ENCODE measurements at regions not wholly inside any gene's neighbourhood (a gene's known extent, or its start where the extent isn't known, plus 50 kb on each side); places are given as distances from the start of the nearest gene placed in this dataset.

GRCh38 chr21:41653954-41654491 is 112.8 kb downstream of the RIPK4 start:
- Histone ChIP-seq H3K9ac (ENCODE audit: low read depth in 1 of 2, low read length in 2 of 2) (no peak overlapping the region), H3K27me3 (ENCODE audit: control insufficient read depth in 1 of 2, insufficient read depth in 2 of 2, low read length in 2 of 2) (no peaks in the 10 kb centered on the region), H3K36me3 (ENCODE audit: control insufficient read depth in 1 of 2, insufficient read depth in 2 of 2, low read length in 2 of 2) (no peaks in the 10 kb centered on the region), H3K4me3 (ENCODE audit: low read depth in 1 of 2, low read length in 2 of 2) (no peak overlapping the region), H3K4me1 (ENCODE audit: control insufficient read depth in 1 of 2, insufficient read depth in 2 of 2, low read length in 2 of 2) (no peaks in the 10 kb centered on the region), H3K9me3 (ENCODE audit: control insufficient read depth in 1 of 2, low read length in 2 of 2) (no peaks in the 10 kb centered on the region), H3K27ac (ENCODE audit: low read depth, low read length) (no peak overlapping the region)

GRCh38 chr21:41653243-41653953 is 113.5 kb downstream of the RIPK4 start:
- Histone ChIP-seq H3K27ac (ENCODE audit: low read depth, low read length) (no peak overlapping the region), H3K9ac (ENCODE audit: low read depth in 1 of 2, low read length in 2 of 2) (no peak overlapping the region), H3K9me3 (ENCODE audit: control insufficient read depth in 1 of 2, low read length in 2 of 2) (no peaks in the 10 kb centered on the region), H3K4me3 (ENCODE audit: low read depth in 1 of 2, low read length in 2 of 2) (no peak overlapping the region), H3K36me3 (ENCODE audit: control insufficient read depth in 1 of 2, insufficient read depth in 2 of 2, low read length in 2 of 2) (no peaks in the 10 kb centered on the region), H3K4me1 (ENCODE audit: control insufficient read depth in 1 of 2, insufficient read depth in 2 of 2, low read length in 2 of 2) (no peaks in the 10 kb centered on the region), H3K27me3 (ENCODE audit: control insufficient read depth in 1 of 2, insufficient read depth in 2 of 2, low read length in 2 of 2) (no peaks in the 10 kb centered on the region)

GRCh38 chr21:41651830-41652229 is 115.0 kb downstream of the RIPK4 start:
- no peak overlapping the region for H3K27ac ChIP-seq (ENCODE audit: low read depth, low read length)
- no peak overlapping the region for H3K4me3 ChIP-seq (ENCODE audit: low read depth in 1 of 2, low read length in 2 of 2)
- H3K27me3 ChIP-seq (ENCODE audit: control insufficient read depth in 1 of 2, insufficient read depth in 2 of 2, low read length in 2 of 2) = no peaks in the 10 kb centered on the region
- H3K4me1 ChIP-seq (ENCODE audit: control insufficient read depth in 1 of 2, insufficient read depth in 2 of 2, low read length in 2 of 2) = no peaks in the 10 kb centered on the region
- H3K36me3 ChIP-seq (ENCODE audit: control insufficient read depth in 1 of 2, insufficient read depth in 2 of 2, low read length in 2 of 2) = no peaks in the 10 kb centered on the region
- H3K9ac ChIP-seq (ENCODE audit: low read depth in 1 of 2, low read length in 2 of 2) = no peak overlapping the region
- no peaks in the 10 kb centered on the region for H3K9me3 ChIP-seq (ENCODE audit: control insufficient read depth in 1 of 2, low read length in 2 of 2)

- H3K4me3 ChIP-seq (ENCODE audit: low read depth in 1 of 2, low read length in 2 of 2) = no peak overlapping the region
- H3K9me3 ChIP-seq (ENCODE audit: control insufficient read depth in 1 of 2, low read length in 2 of 2) = no peaks in the 10 kb centered on the region
- no peak overlapping the region for H3K9ac ChIP-seq (ENCODE audit: low read depth in 1 of 2, low read length in 2 of 2)
- no peaks in the 10 kb centered on the region for H3K27me3 ChIP-seq (ENCODE audit: control insufficient read depth in 1 of 2, insufficient read depth in 2 of 2, low read length in 2 of 2)
- no peaks in the 10 kb centered on the region for H3K4me1 ChIP-seq (ENCODE audit: control insufficient read depth in 1 of 2, insufficient read depth in 2 of 2, low read length in 2 of 2)
- H3K36me3 ChIP-seq (ENCODE audit: control insufficient read depth in 1 of 2, insufficient read depth in 2 of 2, low read length in 2 of 2) = no peaks in the 10 kb centered on the region
- no peak overlapping the region for H3K27ac ChIP-seq (ENCODE audit: low read depth, low read length)
Measured at GRCh38 chr21:41651406-41651805, 115.4 kb downstream of the RIPK4 start.

GRCh38 chr21:41650526-41651145 is 116.2 kb downstream of the RIPK4 start:
- no peaks in the 10 kb centered on the region for H3K36me3 ChIP-seq (ENCODE audit: control insufficient read depth in 1 of 2, insufficient read depth in 2 of 2, low read length in 2 of 2)
- H3K9me3 ChIP-seq (ENCODE audit: control insufficient read depth in 1 of 2, low read length in 2 of 2) = no peaks in the 10 kb centered on the region
- no peak overlapping the region for H3K4me3 ChIP-seq (ENCODE audit: low read depth in 1 of 2, low read length in 2 of 2)
- H3K4me1 ChIP-seq (ENCODE audit: control insufficient read depth in 1 of 2, insufficient read depth in 2 of 2, low read length in 2 of 2) = no peaks in the 10 kb centered on the region
- H3K27me3 ChIP-seq (ENCODE audit: control insufficient read depth in 1 of 2, insufficient read depth in 2 of 2, low read length in 2 of 2) = no peaks in the 10 kb centered on the region
- H3K27ac ChIP-seq (ENCODE audit: low read depth, low read length) = no peak overlapping the region
- H3K9ac ChIP-seq (ENCODE audit: low read depth in 1 of 2, low read length in 2 of 2) = no peak overlapping the region

GRCh38 chr21:41648591-41649031 is 118.2 kb downstream of the RIPK4 start:
- no peak overlapping the region for H3K4me3 ChIP-seq (ENCODE audit: low read depth in 1 of 2, low read length in 2 of 2)
- no peak overlapping the region for H3K27ac ChIP-seq (ENCODE audit: low read depth, low read length)
- H3K9ac ChIP-seq (ENCODE audit: low read depth in 1 of 2, low read length in 2 of 2) = no peak overlapping the region
- no peaks in the 10 kb centered on the region for H3K27me3 ChIP-seq (ENCODE audit: control insufficient read depth in 1 of 2, insufficient read depth in 2 of 2, low read length in 2 of 2)
- H3K36me3 ChIP-seq (ENCODE audit: control insufficient read depth in 1 of 2, insufficient read depth in 2 of 2, low read length in 2 of 2) = no peaks in the 10 kb centered on the region
- no peaks in the 10 kb centered on the region for H3K9me3 ChIP-seq (ENCODE audit: control insufficient read depth in 1 of 2, low read length in 2 of 2)
- H3K4me1 ChIP-seq (ENCODE audit: control insufficient read depth in 1 of 2, insufficient read depth in 2 of 2, low read length in 2 of 2) = peaks cover 0 to 2% of the 10 kb centered on the region in 2 donors

GRCh38 chr21:41647806-41648561 is 118.9 kb downstream of the RIPK4 start:
- no peaks in the 10 kb centered on the region for H3K27me3 ChIP-seq (ENCODE audit: control insufficient read depth in 1 of 2, insufficient read depth in 2 of 2, low read length in 2 of 2)
- no peaks in the 10 kb centered on the region for H3K9me3 ChIP-seq (ENCODE audit: control insufficient read depth in 1 of 2, low read length in 2 of 2)
- H3K36me3 ChIP-seq (ENCODE audit: control insufficient read depth in 1 of 2, insufficient read depth in 2 of 2, low read length in 2 of 2) = no peaks in the 10 kb centered on the region
- H3K27ac ChIP-seq (ENCODE audit: low read depth, low read length) = no peak overlapping the region
- no peak overlapping the region for H3K9ac ChIP-seq (ENCODE audit: low read depth in 1 of 2, low read length in 2 of 2)
- H3K4me1 ChIP-seq (ENCODE audit: control insufficient read depth in 1 of 2, insufficient read depth in 2 of 2, low read length in 2 of 2) = peaks cover 0 to 5% of the 10 kb centered on the region in 2 donors
- H3K4me3 ChIP-seq (ENCODE audit: low read depth in 1 of 2, low read length in 2 of 2) = no peak overlapping the region

GRCh38 chr21:41643246-41643966 is 123.4 kb downstream of the RIPK4 start:
- Histone ChIP-seq H3K9ac (ENCODE audit: low read depth in 1 of 2, low read length in 2 of 2) (no peak overlapping the region), H3K4me3 (ENCODE audit: low read depth in 1 of 2, low read length in 2 of 2) (no peak overlapping the region), H3K4me1 (ENCODE audit: control insufficient read depth in 1 of 2, insufficient read depth in 2 of 2, low read length in 2 of 2) (peaks cover 0 to 5% of the 10 kb centered on the region in 2 donors), H3K27ac (ENCODE audit: low read depth, low read length) (no peak overlapping the region), H3K36me3 (ENCODE audit: control insufficient read depth in 1 of 2, insufficient read depth in 2 of 2, low read length in 2 of 2) (no peaks in the 10 kb centered on the region), H3K27me3 (ENCODE audit: control insufficient read depth in 1 of 2, insufficient read depth in 2 of 2, low read length in 2 of 2) (no peaks in the 10 kb centered on the region), H3K9me3 (ENCODE audit: control insufficient read depth in 1 of 2, low read length in 2 of 2) (no peaks in the 10 kb centered on the region)

GRCh38 chr21:41641821-41642701 is 124.8 kb downstream of the RIPK4 start:
- no peaks in the 10 kb centered on the region for H3K36me3 ChIP-seq (ENCODE audit: control insufficient read depth in 1 of 2, insufficient read depth in 2 of 2, low read length in 2 of 2)
- no peaks in the 10 kb centered on the region for H3K27me3 ChIP-seq (ENCODE audit: control insufficient read depth in 1 of 2, insufficient read depth in 2 of 2, low read length in 2 of 2)
- no peak overlapping the region for H3K9ac ChIP-seq (ENCODE audit: low read depth in 1 of 2, low read length in 2 of 2)
- H3K4me1 ChIP-seq (ENCODE audit: control insufficient read depth in 1 of 2, insufficient read depth in 2 of 2, low read length in 2 of 2) = peaks cover 0 to 5% of the 10 kb centered on the region in 2 donors
- no peaks in the 10 kb centered on the region for H3K9me3 ChIP-seq (ENCODE audit: control insufficient read depth in 1 of 2, low read length in 2 of 2)
- H3K4me3 ChIP-seq (ENCODE audit: low read depth in 1 of 2, low read length in 2 of 2) = no peak overlapping the region
- no peak overlapping the region for H3K27ac ChIP-seq (ENCODE audit: low read depth, low read length)

All from duodenal mucosa (tissue), 2 donors.